GM19240 (cell line): ENCODE measurements at regions not wholly inside any gene's neighbourhood (a gene's known extent, or its start where the extent isn't known, plus 50 kb on each side); places are given as distances from the start of the nearest gene placed in this dataset.

Experiments
- DNase-seq: peaks from one replicate; pipeline ENCODE4 v3.0.0; 2011; ENCODE audit warnings: low spot score; ENCODE audit not compliant: insufficient read length

DNA sequence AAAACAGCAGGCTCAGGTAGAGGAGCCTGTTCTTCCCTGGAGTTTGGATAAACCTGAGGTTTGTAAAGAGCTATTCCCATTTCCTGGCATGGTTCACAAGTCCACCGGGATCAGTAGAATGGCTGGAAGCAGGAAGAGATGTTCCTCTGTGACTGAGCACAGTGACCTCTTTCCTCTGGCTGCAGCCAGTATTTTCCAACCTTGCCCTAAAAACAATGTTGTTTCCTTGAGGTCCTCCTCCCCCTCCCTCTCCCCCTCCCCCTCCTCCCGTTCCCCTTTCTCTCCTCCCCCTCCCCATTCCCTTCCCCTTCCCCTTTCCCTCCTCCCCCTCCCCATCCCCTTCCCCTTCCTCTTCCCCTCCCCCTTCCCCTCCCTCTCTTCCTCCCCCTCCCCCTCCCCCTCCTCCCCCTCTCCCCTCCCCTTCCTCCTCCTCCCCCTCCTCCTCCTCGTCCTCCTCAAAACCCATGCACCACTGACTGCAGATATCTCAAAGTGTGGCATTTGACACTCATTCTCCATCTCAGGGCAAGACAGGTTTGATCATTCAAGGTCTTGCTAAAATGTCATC, 58.9 kb upstream of the MON1B start:
- no peak for DNase-seq

DNA sequence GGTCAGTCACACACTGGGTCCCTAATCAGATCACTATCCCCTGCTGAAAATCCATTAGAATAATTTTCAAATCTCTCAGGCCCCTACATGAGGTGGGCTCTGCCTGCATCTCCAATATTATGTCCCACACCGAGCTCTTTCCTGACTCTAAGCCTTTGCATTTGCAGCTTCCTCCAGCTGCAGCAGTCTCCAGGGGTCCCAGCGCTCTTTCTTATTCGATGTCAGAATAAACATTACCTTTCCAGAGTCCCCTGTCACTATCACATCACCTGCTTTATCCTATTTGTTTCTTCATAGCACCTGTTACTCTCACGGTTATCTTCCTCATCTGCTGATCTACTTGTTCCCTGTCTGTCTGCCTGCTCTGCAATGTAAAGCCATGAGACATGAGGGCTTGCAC, 57.3 kb upstream of the MON1B start:
- DNase-seq, result no peak

DNA sequence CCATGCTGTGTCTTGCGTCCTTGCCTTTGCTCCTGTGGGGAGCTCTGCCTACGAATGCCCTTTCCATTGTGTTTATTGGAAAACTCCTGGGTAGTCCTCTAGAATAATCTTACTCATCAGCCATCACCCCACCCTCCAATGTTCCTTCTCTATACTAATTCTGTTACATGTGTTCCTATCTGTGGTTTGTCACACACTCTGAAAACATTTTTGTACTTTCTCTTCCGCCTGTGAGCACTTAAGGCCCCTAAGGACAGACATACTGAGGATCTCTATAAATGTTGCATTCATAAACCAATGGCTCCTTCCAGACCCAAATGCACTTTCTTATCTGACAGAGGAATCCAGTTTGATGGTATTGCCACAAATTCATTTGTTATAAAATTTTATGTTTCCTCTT, 53.9 kb upstream of the MON1B start:
- no peak for DNase-seq
